ENCODE measurements at regions not wholly inside any gene's neighbourhood (a gene's known extent, or its start where the extent isn't known, plus 50 kb on each side); places are given as distances from the start of the nearest gene placed in this dataset.

DNA sequence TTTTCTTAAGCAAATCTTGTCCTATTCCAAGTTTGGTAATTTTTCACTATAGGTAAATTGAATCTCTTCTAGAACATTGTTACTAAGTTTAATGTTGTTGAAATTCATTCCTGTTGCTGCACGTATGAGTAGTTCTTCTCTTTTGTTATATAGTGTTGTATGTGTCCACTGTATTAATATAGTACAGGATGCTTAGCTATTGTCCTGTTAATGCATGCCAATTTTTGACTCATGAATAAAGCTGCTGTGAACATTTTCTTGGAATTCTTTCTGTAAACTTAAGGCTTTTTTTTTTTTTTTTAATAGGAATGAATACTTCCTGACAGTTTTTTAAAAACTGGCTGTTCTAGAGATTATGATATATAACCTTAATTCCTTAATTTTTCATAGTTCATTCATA, 326.9 kb downstream of the SLC4A3 start:
- no peak overlapping the region for H3K9ac ChIP-seq (ENCODE audit: low read length in 3 of 3)
- no peak for DNase-seq
- no peaks in the 10 kb centered on the region for H3K4me1 ChIP-seq (ENCODE audit: control insufficient read depth in 2 of 3, insufficient read depth in 2 of 3, low read depth in 1 of 3, low read length in 3 of 3)
- H3K9me3 ChIP-seq (ENCODE audit: control insufficient read depth in 2 of 3, insufficient read depth in 1 of 3, low read length in 3 of 3): no peaks in the 10 kb centered on the region
- intact Hi-C loops (cut with DNase I): no loop called here
- no peak overlapping the region for H3K4me3 ChIP-seq (ENCODE audit: low read length in 3 of 3)
- no peak for TF ChIP-seq CTCF (IDR thresholded peaks at IDR 0.05; ENCODE audit: borderline replicate concordance, extremely low read depth, insufficient read depth)
- H3K27ac ChIP-seq (ENCODE audit: low read depth in 2 of 2, low read length in 2 of 2): no peak overlapping the region
- H3K27me3 ChIP-seq (ENCODE audit: control insufficient read depth, insufficient read depth, low read length): no peaks in the 10 kb centered on the region
- no peak for FAIRE-seq
- no peaks in the 10 kb centered on the region for H3K36me3 ChIP-seq (ENCODE audit: control insufficient read depth in 2 of 3, insufficient read depth in 3 of 3, low read length in 3 of 3)

DNA sequence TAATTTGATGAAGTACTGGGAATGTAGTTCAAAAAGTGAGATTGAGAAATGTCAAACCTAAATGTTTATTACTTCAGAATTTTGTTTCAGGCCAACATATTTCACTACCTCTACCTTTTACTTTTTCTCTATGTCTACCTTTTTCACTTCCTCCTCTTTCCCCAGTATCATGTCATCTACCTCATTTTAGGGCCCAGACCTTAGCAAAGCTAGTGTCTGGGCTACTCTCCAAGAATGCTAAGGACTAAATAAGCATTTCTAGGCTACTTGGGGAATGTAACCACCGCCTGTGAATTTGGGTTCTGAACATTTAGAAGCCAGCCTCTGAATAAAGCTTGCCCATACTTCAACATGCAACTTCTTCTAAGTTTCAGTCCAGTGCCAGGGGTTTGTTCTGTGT, 330.4 kb downstream of the SLC4A3 start:
- Histone ChIP-seq H3K27me3 (ENCODE audit: control insufficient read depth, insufficient read depth, low read length) (no peaks in the 10 kb centered on the region), H3K4me3 (ENCODE audit: low read length in 3 of 3) (no peak overlapping the region), H3K36me3 (ENCODE audit: control insufficient read depth in 2 of 3, insufficient read depth in 3 of 3, low read length in 3 of 3) (no peaks in the 10 kb centered on the region), H3K9ac (ENCODE audit: low read length in 3 of 3) (no peak overlapping the region), H3K27ac (ENCODE audit: low read depth in 2 of 2, low read length in 2 of 2) (no peak overlapping the region), H3K4me1 (ENCODE audit: control insufficient read depth in 2 of 3, insufficient read depth in 2 of 3, low read depth in 1 of 3, low read length in 3 of 3) (no peaks in the 10 kb centered on the region), H3K9me3 (ENCODE audit: control insufficient read depth in 2 of 3, insufficient read depth in 1 of 3, low read length in 3 of 3) (no peaks in the 10 kb centered on the region)
- TF ChIP-seq CTCF (IDR thresholded peaks at IDR 0.05; ENCODE audit: borderline replicate concordance, extremely low read depth, insufficient read depth): no peak
- intact Hi-C loops (cut with DNase I): no loop called here
- FAIRE-seq (no peak), DNase-seq (no peak)

GRCh38 chr2:219958941-219959340, 331.5 kb downstream of the SLC4A3 start:
- H3K4me3 ChIP-seq (ENCODE audit: low read length in 3 of 3): no peak overlapping the region
- H3K36me3 ChIP-seq (ENCODE audit: control insufficient read depth in 2 of 3, insufficient read depth in 3 of 3, low read length in 3 of 3): no peaks in the 10 kb centered on the region
- no peaks in the 10 kb centered on the region for H3K9me3 ChIP-seq (ENCODE audit: control insufficient read depth in 2 of 3, insufficient read depth in 1 of 3, low read length in 3 of 3)
- intact Hi-C loops (cut with DNase I): no loop called here
- H3K4me1 ChIP-seq (ENCODE audit: control insufficient read depth in 2 of 3, insufficient read depth in 2 of 3, low read depth in 1 of 3, low read length in 3 of 3): no peaks in the 10 kb centered on the region
- FAIRE-seq (no peak), DNase-seq (no peak)
- no peak overlapping the region for H3K27ac ChIP-seq (ENCODE audit: low read depth in 2 of 2, low read length in 2 of 2)
- no peaks in the 10 kb centered on the region for H3K27me3 ChIP-seq (ENCODE audit: control insufficient read depth, insufficient read depth, low read length)
- no peak overlapping the region for H3K9ac ChIP-seq (ENCODE audit: low read length in 3 of 3)
- TF ChIP-seq CTCF (IDR thresholded peaks at IDR 0.05; ENCODE audit: borderline replicate concordance, extremely low read depth, insufficient read depth): no peak

DNA sequence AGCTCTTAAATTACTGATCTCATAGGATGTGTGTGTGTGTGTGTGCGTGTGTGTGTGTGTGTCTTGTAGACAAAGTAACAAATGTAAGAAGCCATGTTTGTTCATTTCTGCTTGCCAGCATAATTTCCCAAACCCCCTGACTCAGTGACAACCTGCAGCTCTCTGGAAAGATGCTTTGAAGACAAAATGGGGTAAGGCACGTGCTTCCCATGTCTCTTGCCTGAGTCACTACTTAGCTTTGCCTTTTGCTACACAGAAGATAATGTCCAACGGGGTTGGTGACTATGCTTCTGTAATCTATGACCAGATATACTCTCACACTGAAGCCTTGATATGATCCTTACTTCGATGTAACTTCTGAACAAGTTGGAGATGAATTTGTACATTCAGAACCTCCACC, 332.0 kb downstream of the SLC4A3 start:
- H3K4me3 ChIP-seq (ENCODE audit: low read length in 3 of 3): no peak overlapping the region
- no peak for FAIRE-seq

More for the DNA sequence above, 332.0 kb downstream of the SLC4A3 start:
- Histone ChIP-seq H3K36me3 (ENCODE audit: control insufficient read depth in 2 of 3, insufficient read depth in 3 of 3, low read length in 3 of 3) (no peaks in the 10 kb centered on the region), H3K27me3 (ENCODE audit: control insufficient read depth, insufficient read depth, low read length) (no peaks in the 10 kb centered on the region), H3K9me3 (ENCODE audit: control insufficient read depth in 2 of 3, insufficient read depth in 1 of 3, low read length in 3 of 3) (no peaks in the 10 kb centered on the region), H3K9ac (ENCODE audit: low read length in 3 of 3) (no peak overlapping the region), H3K4me1 (ENCODE audit: control insufficient read depth in 2 of 3, insufficient read depth in 2 of 3, low read depth in 1 of 3, low read length in 3 of 3) (no peaks in the 10 kb centered on the region), H3K27ac (ENCODE audit: low read depth in 2 of 2, low read length in 2 of 2) (no peak overlapping the region)
- no peak for DNase-seq
- no peak for TF ChIP-seq CTCF (IDR thresholded peaks at IDR 0.05; ENCODE audit: borderline replicate concordance, extremely low read depth, insufficient read depth)
- intact Hi-C loops (cut with DNase I): no loop called here

All from kidney (tissue), 13 donors.